Neuron (in vitro differentiated cells): ENCODE measurements at regions not wholly inside any gene's neighbourhood (a gene's known extent, or its start where the extent isn't known, plus 50 kb on each side); places are given as distances from the start of the nearest gene placed in this dataset.
"Not testable (repeated sequence)": the region's sequence is repeated elsewhere in the genome, so short reads cannot be mapped to it uniquely, and the experiment has no call there.

ENCODE experiments used
- H2AFZ ChIP-seq: one replicate; pipeline ENCODE4 v1.6.1; 2013; ENCODE audit warnings: low read depth, mild to moderate bottlenecking, inconsistent platforms, low read length, moderate library complexity
- H3K27me3 ChIP-seq: one replicate; pipeline ENCODE4 v1.6.1; 2013; ENCODE audit warnings: low read length; ENCODE audit not compliant: insufficient read depth
- H3K36me3 ChIP-seq: one replicate; pipeline ENCODE4 v1.6.1; 2013; ENCODE audit warnings: low read length; ENCODE audit not compliant: insufficient read depth
- H3K4me1 ChIP-seq: one replicate; pipeline ENCODE4 v1.6.1; 2013; ENCODE audit warnings: low read length; ENCODE audit not compliant: insufficient read depth
- H3K4me3 ChIP-seq: 2 replicates; pipeline ENCODE4 v1.5.1; 2013; ENCODE audit warnings: mild to moderate bottlenecking, low read length, moderate library complexity
- H3K9me3 ChIP-seq: one replicate; pipeline ENCODE4 v1.6.1; 2013; ENCODE audit warnings: low read length

- H2AFZ ChIP-seq, H3K27me3 ChIP-seq, H3K36me3 ChIP-seq, H3K9me3 ChIP-seq, H3K4me3 ChIP-seq, H3K4me1 ChIP-seq: not testable (repeated sequence)
These were observed 1643.9 kb upstream of the ADGRL3 start for GRCh38 chr4:59556191-59556590.

DNA sequence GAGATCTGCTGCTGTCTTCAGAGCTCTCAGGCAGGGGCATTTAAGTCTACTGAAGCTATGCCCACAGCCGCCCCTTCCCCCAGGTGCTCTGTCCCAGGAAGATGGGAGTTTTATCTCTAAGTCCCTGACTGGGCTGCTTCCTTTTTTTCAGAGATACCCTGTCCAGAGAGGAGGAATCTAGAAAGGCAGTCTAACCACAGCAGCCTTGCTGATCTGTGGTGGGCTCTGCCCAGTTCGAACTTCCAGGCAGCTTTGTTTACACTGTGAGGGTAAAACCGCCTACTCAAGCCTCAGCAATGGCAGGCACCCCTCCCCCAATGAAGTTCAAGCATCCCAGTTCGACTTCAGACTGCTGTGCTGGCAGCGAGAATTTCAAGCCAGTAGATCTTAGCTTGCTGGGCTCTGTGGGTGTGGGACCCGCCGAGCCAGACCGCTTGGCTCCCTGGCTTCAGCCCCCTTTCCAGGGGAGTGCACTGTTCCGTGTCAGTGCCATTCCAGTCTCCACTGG lies 1639.9 kb upstream of the ADGRL3 start:
- not testable (repeated sequence) for H3K4me1 ChIP-seq, H3K9me3 ChIP-seq, H2AFZ ChIP-seq, H3K4me3 ChIP-seq, H3K27me3 ChIP-seq, H3K36me3 ChIP-seq

GRCh38 chr4:59565836-59566235 lies 1634.3 kb upstream of the ADGRL3 start:
- Histone ChIP-seq H2AFZ (no peak overlapping the region), H3K4me1 (no peaks in the 10 kb centered on the region), H3K9me3 (no peaks in the 10 kb centered on the region), H3K4me3 (no peak overlapping the region), H3K27me3 (no peaks in the 10 kb centered on the region), H3K36me3 (no peaks in the 10 kb centered on the region)

- Histone ChIP-seq H3K4me3 (no peak overlapping the region), H3K27me3 (no peaks in the 10 kb centered on the region), H3K9me3 (no peaks in the 10 kb centered on the region), H3K36me3 (no peaks in the 10 kb centered on the region), H2AFZ (no peak overlapping the region), H3K4me1 (no peaks in the 10 kb centered on the region)
These were observed 1629.2 kb upstream of the ADGRL3 start for GRCh38 chr4:59570860-59571476.

- H3K27me3 ChIP-seq, result no peaks in the 10 kb centered on the region
- no peaks in the 10 kb centered on the region for H3K4me1 ChIP-seq
- no peaks in the 10 kb centered on the region for H3K36me3 ChIP-seq
- H3K9me3 ChIP-seq, result no peaks in the 10 kb centered on the region
- H2AFZ ChIP-seq, result no peak overlapping the region
- no peak overlapping the region for H3K4me3 ChIP-seq
These were observed 1628.2 kb upstream of the ADGRL3 start for GRCh38 chr4:59571805-59572430.

DNA sequence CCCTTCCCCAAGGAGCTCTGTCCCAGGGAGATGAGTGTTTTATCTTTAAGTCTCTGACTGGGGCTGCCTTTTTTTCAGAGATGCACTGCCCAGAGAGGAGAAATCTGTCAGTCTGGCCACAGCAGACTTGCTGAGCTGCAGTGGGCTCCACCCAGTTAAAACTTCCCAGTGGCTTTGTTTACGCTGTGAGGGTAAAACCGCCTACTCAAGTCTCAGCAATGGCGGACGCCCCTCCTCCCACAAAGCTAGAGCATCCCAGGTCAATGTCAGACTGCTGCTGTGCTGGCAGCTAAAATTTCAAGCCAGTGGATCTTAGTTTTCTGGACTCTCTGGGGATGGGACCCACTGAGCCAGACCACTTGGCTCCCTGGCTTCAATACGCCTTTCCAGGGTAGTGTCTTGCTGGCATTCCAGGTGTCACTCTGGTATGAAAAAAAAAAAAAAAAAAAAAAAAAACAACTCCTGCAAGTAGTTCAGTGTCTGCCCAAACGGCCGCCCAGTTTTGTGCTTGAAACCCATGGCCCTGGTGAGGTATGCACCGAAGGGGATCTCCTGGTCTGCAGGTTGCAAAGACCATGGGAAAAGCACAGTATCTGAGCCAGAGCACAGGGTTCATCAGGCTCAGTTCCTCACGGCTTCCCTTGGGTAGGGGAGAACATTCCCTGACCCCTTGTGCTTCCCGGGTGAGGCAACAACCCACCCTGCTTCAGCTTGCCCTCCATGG lies 1616.1 kb upstream of the ADGRL3 start:
- Histone ChIP-seq H3K4me3 (no peak overlapping the region), H2AFZ (no peak overlapping the region), H3K4me1 (no peaks in the 10 kb centered on the region), H3K36me3 (no peaks in the 10 kb centered on the region), H3K27me3 (no peaks in the 10 kb centered on the region), H3K9me3 (no peaks in the 10 kb centered on the region)

DNA sequence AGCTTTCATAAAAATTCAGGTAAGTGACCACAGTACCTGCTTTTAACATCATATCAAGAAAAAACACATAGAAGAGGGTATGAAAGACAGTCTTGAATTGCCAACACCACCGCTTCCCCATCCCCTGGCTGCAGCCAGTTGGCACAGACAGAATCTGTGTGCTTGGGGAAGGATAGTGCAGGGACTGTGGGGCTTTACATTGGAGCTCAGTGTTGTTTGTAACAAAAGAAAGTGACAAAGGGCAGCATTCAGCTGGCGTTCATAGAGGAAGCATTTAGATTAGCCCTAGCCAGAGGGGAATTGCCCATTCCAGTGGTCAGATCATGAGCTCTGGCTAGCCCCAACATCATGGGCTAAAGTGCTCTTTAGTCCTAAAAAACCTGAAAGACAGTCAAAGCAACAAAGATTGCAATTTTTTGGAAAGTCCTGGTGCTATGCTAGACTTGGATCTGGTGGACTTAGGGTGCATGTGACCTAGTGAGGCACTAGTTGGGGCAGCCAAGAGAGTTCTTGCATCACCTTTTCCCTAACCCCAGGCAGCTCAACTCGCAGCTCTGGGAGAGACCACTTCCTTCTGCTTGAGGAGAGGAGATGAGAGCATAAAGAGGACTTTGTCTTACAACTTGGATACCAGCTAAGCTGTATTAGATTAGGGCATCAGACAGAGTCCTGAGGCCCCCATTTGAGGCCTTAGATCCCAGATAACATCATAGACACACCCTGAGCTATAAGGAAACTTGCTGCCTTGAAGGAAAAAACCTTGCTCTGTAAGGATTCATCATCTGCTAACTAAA lies 1602.4 kb upstream of the ADGRL3 start:
- no peaks in the 10 kb centered on the region for H3K4me1 ChIP-seq
- no peaks in the 10 kb centered on the region for H3K36me3 ChIP-seq

DNA sequence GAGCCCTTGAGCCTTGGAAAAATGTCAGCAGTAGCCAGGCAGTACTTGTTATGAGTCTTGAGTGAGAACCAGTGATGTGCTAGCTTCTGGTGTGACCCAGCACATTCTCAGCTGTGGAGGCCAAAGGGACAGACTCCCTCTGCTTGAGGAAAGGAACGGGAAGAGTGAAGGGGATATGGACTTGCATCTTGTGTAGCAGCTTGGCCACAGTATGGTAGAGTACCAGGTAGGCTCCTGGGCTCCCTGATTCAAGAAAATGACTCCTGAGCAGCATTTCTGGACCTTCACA lies 1601.9 kb upstream of the ADGRL3 start:
- Histone ChIP-seq H3K4me3 (no peak overlapping the region), H3K4me1 (no peaks in the 10 kb centered on the region), H2AFZ (no peak overlapping the region), H3K27me3 (no peaks in the 10 kb centered on the region), H3K36me3 (no peaks in the 10 kb centered on the region), H3K9me3 (no peaks in the 10 kb centered on the region)

More for the DNA sequence above, 1602.4 kb upstream of the ADGRL3 start:
- Histone ChIP-seq H2AFZ (no peak overlapping the region), H3K4me3 (no peak overlapping the region), H3K27me3 (no peaks in the 10 kb centered on the region), H3K9me3 (no peaks in the 10 kb centered on the region)

GRCh38 chr4:59608466-59608865 lies 1591.7 kb upstream of the ADGRL3 start:
- Histone ChIP-seq H3K4me3 (no peak overlapping the region), H3K27me3 (no peaks in the 10 kb centered on the region), H3K4me1 (no peaks in the 10 kb centered on the region), H3K9me3 (no peaks in the 10 kb centered on the region), H3K36me3 (no peaks in the 10 kb centered on the region), H2AFZ (no peak overlapping the region)

DNA sequence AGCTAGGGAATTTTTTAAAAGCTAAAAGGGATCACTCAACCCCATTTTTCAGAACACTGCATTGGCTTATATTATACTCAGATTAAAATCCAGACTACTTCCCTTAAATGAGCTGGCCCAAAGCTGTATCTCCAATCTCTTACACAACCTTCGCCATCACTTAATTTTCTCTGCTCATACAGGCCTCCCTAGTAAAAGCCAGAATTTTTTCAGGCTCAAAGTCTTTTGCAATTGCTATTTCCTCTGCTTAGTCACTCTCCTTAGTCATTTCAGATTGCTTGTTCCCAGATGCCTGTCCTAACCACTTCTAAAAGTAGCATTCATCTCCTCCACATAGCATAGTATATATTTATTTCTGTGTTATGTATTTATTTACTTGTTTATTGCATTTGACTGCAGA lies 1587.9 kb upstream of the ADGRL3 start:
- H3K4me1 ChIP-seq, result peaks cover 20% of the 10 kb centered on the region
- H3K4me3 ChIP-seq, result no peak overlapping the region
- no peaks in the 10 kb centered on the region for H3K36me3 ChIP-seq
- no peak overlapping the region for H2AFZ ChIP-seq
- no peaks in the 10 kb centered on the region for H3K9me3 ChIP-seq
- H3K27me3 ChIP-seq, result no peaks in the 10 kb centered on the region

DNA sequence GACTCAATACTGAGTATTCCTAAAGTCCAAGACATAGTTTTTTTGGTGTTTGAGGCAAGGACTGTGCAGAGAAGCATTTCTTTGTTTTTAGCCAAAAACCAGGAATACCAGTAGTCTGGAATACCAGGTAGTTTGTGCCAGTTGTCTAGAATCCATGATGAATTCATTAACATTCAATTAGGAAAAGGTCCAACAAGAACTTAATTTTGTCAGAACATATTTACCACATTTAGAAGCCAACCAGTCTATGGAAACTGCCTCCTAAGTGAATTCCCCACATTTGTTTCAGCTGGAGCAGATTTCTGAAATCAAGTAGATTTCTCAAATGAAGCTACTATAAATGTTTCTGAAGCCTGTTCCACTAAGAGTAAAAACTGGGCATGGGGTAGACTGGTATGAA lies 1584.8 kb upstream of the ADGRL3 start:
- H2AFZ ChIP-seq, result no peak overlapping the region
- no peaks in the 10 kb centered on the region for H3K27me3 ChIP-seq
- H3K4me1 ChIP-seq, result peaks cover 26% of the 10 kb centered on the region
- no peak overlapping the region for H3K4me3 ChIP-seq
- no peaks in the 10 kb centered on the region for H3K36me3 ChIP-seq
- no peaks in the 10 kb centered on the region for H3K9me3 ChIP-seq

GRCh38 chr4:59629348-59629747 lies 1570.8 kb upstream of the ADGRL3 start:
- Histone ChIP-seq H3K9me3 (no peaks in the 10 kb centered on the region), H3K4me3 (no peak overlapping the region), H3K36me3 (no peaks in the 10 kb centered on the region), H3K4me1 (no peaks in the 10 kb centered on the region), H3K27me3 (no peaks in the 10 kb centered on the region), H2AFZ (no peak overlapping the region)

GRCh38 chr4:59630235-59630634 lies 1569.9 kb upstream of the ADGRL3 start:
- Histone ChIP-seq H2AFZ (no peak overlapping the region), H3K4me1 (no peaks in the 10 kb centered on the region), H3K36me3 (no peaks in the 10 kb centered on the region), H3K27me3 (no peaks in the 10 kb centered on the region), H3K4me3 (no peak overlapping the region), H3K9me3 (no peaks in the 10 kb centered on the region)
